WI38 (cell line): ENCODE measurements at regions not wholly inside any gene's neighbourhood (a gene's known extent, or its start where the extent isn't known, plus 50 kb on each side); places are given as distances from the start of the nearest gene placed in this dataset.

Experiments
- H3K4me3 ChIP-seq: 2 replicates; pipeline ENCODE4 v1.5.1; 2011; ENCODE audit warnings: low read depth, mild to moderate bottlenecking, control low read depth, low read length
- TF ChIP-seq, protein P1 (sequence below): IDR thresholded peaks from 2 replicates; pipeline ENCODE4 v1.5.1; 2012; ENCODE audit warnings: low read depth, mild to moderate bottlenecking, control low read depth, low read length

DNA sequence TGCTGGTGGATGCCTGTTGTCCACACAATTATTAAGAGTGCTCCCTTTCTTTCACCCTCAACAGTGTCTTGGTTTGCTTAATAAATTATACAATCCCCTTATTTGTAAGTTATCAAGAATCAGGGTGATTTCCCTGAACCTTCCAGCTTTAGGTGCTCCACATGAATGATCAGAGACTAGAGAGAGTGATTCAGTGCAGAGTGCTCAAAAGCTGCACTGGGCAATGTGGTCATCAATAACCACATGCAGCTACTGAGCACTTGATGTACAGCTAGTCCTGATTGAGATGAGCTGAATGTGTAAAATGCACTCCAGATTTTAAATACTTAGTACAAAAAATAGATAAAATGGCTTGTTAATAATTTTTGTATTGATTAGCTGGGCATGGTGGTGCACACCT, 76.8 kb upstream of the TRIO start:
- TF ChIP-seq, protein P1, sequence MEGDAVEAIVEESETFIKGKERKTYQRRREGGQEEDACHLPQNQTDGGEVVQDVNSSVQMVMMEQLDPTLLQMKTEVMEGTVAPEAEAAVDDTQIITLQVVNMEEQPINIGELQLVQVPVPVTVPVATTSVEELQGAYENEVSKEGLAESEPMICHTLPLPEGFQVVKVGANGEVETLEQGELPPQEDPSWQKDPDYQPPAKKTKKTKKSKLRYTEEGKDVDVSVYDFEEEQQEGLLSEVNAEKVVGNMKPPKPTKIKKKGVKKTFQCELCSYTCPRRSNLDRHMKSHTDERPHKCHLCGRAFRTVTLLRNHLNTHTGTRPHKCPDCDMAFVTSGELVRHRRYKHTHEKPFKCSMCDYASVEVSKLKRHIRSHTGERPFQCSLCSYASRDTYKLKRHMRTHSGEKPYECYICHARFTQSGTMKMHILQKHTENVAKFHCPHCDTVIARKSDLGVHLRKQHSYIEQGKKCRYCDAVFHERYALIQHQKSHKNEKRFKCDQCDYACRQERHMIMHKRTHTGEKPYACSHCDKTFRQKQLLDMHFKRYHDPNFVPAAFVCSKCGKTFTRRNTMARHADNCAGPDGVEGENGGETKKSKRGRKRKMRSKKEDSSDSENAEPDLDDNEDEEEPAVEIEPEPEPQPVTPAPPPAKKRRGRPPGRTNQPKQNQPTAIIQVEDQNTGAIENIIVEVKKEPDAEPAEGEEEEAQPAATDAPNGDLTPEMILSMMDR, result no peak
- no peak overlapping the region for H3K4me3 ChIP-seq

DNA sequence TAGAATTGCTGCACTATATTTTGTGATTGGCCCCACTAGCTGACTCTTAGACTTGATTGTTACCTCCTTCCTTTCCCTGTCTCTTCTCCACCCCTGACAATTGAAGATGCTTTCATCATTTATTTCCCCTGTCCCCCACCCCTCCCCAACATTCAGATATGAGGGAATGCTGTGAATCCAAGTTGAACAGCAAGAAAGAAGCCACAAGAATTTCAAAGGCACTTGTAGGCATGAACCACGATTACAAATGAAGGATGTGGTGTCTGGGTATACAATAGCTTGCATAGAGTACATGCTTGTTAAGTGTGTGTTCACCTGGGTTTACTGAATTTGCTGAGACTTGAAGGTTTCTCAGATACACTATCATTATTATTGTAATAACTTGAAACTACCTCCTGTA, 78.3 kb upstream of the TRIO start:
- TF ChIP-seq, protein P1, result no peak
- H3K4me3 ChIP-seq, result no peak overlapping the region

- TF ChIP-seq, protein P1, result no peak
- H3K4me3 ChIP-seq, result no peak overlapping the region
These were observed 79.5 kb upstream of the TRIO start for GRCh38 chr5:14063691-14064090.

GRCh38 chr5:14063138-14063537, 80.0 kb upstream of the TRIO start:
- TF ChIP-seq, protein P1, result no peak
- H3K4me3 ChIP-seq, result no peak overlapping the region

- no peak overlapping the region for H3K4me3 ChIP-seq
- TF ChIP-seq, protein P1, result no peak
These were observed 81.0 kb upstream of the TRIO start for GRCh38 chr5:14062178-14062577.

GRCh38 chr5:14061106-14061505, 82.0 kb upstream of the TRIO start:
- no peak overlapping the region for H3K4me3 ChIP-seq
- TF ChIP-seq, protein P1, result no peak

DNA sequence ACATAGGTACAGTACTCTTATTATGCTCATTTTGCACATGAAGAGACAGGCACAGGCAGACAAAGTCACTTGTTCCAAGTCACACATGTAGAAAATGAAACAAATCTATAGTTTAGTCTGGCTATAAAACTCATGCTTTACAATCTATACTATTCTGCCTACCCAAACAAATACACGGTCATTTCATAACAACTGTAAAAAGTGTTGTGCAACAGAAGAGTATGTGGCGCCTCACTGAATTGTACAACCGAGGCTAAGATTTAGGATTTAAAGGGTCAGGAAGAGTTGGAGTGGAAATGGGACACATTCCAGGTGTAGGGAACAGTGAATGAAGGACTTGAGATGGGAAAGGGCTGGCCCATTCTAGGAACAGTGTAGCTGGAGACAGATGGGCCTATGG, 82.9 kb upstream of the TRIO start:
- no peak overlapping the region for H3K4me3 ChIP-seq
- TF ChIP-seq, protein P1, result no peak
